Esophagus mucosa (tissue), 1 donor: ENCODE measurements at regions not wholly inside any gene's neighbourhood (a gene's known extent, or its start where the extent isn't known, plus 50 kb on each side); places are given as distances from the start of the nearest gene placed in this dataset.
"Not testable (repeated sequence)": the region's sequence is repeated elsewhere in the genome, so short reads cannot be mapped to it uniquely, and the experiment has no call there.

ENCODE experiments used
- ATAC-seq: fragments of 200-7000 bp; cut with Tn5 transposase; one replicate; pipeline ENCODE4 v1.9.1; 2020
- donor health status: DM: yes; HTN: yes; CAD: no.

GRCh38 chr12:69028941-69029729, 96.2 kb upstream of the CPM start:
- peak; percentile 73 for ATAC-seq

DNA sequence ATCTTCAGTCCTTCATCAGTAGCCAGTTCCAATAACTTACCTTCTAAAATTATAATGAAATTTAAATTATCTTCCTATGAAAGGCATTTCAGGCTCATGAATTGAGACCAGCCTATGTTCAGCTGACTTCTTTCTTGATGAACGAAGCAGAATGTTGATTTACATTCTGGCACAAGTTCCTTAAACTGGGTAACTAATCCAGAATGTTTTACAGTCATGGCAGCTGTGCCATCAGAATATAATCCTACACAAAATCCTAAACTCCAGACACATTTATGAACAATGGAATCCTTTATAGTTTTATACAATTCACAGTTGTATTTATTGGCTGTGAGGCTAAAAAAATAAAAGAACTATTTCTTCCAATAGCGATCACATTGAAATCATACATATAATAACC, 97.3 kb upstream of the CPM start:
- no peak for ATAC-seq

DNA sequence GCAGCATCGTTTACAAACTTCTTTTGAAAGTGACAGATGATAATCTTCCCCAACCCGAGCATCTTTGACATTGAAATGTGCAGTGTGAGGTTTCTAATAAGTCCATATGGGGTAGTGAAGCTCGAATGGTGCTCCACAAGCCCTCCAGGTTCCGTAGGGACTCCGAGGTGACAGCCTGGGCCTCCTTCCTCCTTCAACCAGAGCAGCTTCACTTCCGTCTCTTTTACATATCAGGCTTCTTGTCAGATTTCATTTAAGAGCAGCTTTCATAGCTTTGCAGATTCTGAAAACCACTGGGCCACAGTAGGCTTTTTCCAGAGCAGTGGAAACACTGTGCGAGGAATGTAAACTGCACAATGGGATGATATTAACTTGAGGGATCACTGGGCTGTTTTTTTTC, 103.6 kb upstream of the CPM start:
- ATAC-seq: no peak

- no peak for ATAC-seq
These were observed 104.0 kb upstream of the CPM start for GRCh38 chr12:69036999-69037398.

DNA sequence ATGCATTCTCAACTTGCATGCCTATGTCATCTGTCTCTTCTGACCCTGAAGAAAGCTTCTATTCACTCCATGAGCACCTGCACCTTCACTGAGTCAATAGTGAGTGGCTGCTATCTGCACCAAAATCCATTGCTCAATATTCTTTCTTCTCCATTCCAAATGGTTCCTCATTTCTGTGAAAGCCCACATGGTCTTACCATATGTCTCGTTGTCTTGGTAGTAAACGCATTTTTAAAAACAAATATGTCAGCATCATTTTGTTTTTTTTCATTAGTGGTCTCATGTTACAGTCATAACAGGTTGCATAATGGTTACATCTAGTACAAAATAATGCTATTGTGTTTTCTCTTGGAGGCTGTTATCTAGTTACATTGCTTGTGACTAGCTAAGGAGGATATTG, 106.9 kb upstream of the CPM start:
- ATAC-seq: no peak

DNA sequence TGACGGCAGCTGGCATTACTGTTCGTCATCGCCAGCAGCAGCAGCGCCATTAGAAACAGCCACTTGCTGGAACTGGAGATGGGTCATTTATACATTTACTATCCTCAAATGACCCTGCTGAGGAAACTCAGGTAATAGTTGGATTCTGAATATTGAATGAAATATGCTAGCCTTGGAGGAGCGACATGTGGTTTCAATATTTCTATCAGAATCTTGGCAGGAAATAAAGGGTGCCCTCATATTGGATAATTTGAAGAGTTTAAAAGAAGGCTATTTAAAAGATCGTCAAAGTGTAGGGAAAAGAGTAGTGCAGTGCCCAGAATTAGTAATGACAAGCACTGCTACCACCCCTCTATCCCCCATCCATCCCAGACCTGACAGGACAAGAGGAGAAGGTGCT, 109.6 kb upstream of the CPM start:
- ATAC-seq: no peak

DNA sequence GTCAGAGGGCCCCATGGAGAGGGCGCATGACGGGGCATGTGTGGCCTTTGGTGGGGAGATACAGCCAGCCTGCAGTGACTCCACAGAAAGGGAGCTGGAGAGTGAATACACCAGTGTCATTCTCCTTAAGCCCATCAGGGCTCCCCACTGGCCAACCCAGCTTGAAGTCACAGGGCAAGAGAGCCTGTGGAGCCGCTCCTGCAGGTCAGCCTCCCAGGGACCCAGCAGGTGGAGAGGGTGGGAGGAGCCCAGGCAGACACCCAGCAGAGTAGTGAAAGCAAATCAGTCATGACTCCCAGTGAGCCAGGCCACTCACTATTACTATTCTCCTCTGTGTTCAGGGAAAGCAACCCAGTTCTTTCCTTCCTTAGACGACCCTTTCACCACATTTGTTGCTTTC, 110.0 kb upstream of the CPM start:
- ATAC-seq: peak; percentile 74

GRCh38 chr12:69044887-69045286, 111.9 kb upstream of the CPM start:
- ATAC-seq: peak; percentile 80

- ATAC-seq: no peak
These were observed 112.5 kb upstream of the CPM start for GRCh38 chr12:69045430-69045829.

- ATAC-seq: no peak
These were observed 113.4 kb upstream of the CPM start for GRCh38 chr12:69046363-69046762.

DNA sequence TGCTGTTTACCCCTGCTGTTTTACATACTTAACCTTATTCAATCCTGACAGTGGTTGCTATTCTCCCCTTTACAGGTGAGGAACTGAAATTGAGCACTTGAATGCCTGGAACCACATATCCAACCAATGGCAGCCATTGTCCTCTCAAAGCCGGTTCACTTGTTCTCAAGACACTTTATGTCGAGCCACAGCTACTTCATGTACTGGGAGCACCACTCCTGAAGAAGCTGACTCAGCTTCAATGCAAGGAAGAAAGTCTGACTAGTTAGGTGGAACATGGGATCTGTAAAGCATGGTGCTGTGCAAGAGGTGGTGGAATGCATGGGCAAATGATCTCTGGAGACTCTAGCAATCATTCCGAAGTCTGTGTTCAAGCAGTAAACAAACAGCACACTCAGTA, 113.9 kb upstream of the CPM start:
- no peak for ATAC-seq

- ATAC-seq: no peak
These were observed 115.0 kb upstream of the CPM start for GRCh38 chr12:69047990-69048389.

DNA sequence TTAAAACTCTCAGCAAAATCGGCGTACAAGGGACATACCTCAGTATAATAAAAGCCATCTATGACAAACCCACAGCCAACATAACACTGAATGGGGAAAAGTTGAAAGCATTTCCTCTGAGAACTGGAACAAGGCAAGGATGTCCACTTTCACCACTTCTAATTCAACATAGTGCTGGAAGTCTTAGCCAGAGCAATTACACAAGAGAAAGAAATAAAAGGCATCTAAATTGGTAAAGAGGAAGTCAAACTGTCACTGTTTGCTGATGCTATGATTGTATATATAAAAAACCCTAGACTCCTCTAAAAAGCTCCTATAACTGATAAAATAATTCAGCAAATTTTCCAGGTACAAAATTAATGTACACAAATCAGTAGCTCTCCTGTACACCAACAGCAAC, 116.9 kb upstream of the CPM start:
- not testable (repeated sequence) for ATAC-seq

- ATAC-seq: peak; percentile 29
These were observed 119.8 kb upstream of the CPM start for GRCh38 chr12:69052613-69053408.

DNA sequence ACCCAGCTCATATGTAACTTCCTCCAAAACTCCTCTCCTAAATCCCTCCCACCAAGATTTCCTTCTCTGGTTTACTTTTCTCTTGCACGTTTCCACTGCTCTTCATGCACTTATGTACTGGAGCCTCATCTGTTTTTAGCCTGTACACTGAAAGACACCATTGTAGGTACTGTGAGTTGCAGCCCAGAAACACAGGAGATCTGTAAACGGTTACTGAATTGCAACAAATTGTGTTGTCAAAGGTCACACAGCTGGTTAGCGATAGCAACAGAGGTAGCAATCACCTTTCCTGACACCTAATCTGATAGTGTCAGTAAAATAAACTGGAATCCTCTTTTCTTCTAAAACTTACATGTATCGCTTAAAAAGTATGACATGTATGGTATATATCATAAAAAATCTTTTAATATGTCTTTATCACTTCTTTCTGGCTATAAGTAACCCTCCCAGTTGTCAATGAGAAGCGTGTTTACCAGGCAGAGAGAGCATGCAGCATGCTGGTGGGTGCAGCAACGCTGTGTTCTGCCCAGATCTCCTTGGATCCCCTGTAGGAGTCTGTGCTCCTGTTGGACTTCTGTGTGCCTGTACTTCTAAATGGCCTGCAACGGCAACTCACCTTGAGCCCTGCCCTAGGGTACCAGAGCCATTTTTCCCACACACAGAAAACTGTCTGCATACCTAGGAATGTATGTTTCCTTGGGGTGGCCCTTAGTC, 121.5 kb upstream of the CPM start:
- no peak for ATAC-seq

- ATAC-seq: no peak
These were observed 122.3 kb upstream of the CPM start for GRCh38 chr12:69055280-69055679.

- ATAC-seq: no peak
These were observed 122.7 kb upstream of the CPM start for GRCh38 chr12:69055706-69056105.

- ATAC-seq: no peak
These were observed 124.0 kb upstream of the CPM start for GRCh38 chr12:69056743-69057515.

GRCh38 chr12:69057742-69058141, 124.8 kb upstream of the CPM start:
- ATAC-seq: no peak

DNA sequence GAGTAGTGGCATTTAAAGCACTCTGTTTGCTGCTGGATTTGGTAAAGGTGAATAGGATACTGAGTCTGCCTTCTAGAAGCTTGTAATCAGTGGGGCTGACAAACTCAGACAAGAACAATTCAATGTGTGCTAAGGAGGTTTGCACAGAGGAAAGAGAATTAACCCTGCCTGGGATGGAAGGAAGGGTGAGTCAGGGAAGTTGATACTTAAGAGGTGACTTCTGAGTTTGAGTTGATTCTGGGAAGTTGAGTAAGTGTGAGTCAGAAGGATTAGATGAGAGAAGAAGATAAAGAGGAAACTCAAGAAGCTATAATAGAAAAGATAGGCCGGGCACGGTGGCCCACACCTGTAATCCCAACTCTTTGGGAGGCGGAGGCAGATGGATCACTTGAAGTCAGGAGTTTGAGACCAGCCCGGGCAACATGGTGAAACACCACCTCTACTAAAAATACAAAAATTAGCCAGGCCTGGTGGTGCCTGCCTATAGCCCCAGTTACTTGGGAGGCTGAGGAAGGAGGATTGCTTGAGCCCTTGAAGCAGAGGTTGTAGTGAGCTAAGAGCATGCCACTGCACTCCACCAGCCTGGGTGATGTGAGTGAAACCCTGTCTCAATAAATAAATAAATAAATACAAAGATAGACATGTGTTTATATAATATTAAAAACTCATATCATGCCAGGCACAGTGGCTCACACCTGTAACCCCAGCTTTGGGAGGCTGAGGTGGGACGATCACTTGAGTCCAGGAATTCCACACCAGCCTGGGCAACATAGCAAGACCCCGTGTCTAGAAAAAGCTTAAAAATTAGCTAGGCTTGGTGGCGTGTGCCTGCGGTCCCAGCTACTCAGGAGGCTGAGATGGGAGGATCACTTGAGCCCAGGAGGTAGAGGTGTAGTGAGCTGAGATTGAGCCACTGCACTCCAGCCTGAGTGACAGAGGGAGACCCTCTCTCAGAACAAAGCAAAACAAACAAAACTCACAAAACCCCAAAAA, 126.8 kb upstream of the CPM start:
- peak; percentile 94 for ATAC-seq

- ATAC-seq: no peak
These were observed 128.6 kb upstream of the CPM start for GRCh38 chr12:69061574-69061973.
